SKM-1 treated with dmso at 0.1 percent for 144 hours (cell line): ENCODE measurements at regions not wholly inside any gene's neighbourhood (a gene's known extent, or its start where the extent isn't known, plus 50 kb on each side); places are given as distances from the start of the nearest gene placed in this dataset.
"Not testable (repeated sequence)": the region's sequence is repeated elsewhere in the genome, so short reads cannot be mapped to it uniquely, and the experiment has no call there.

Experiments used
- DNase-seq: peaks from one replicate; lab custom pipeline; 2025; ENCODE audit not compliant: unreplicated experiment; lab: John Stamatoyannopoulos, UW

DNA sequence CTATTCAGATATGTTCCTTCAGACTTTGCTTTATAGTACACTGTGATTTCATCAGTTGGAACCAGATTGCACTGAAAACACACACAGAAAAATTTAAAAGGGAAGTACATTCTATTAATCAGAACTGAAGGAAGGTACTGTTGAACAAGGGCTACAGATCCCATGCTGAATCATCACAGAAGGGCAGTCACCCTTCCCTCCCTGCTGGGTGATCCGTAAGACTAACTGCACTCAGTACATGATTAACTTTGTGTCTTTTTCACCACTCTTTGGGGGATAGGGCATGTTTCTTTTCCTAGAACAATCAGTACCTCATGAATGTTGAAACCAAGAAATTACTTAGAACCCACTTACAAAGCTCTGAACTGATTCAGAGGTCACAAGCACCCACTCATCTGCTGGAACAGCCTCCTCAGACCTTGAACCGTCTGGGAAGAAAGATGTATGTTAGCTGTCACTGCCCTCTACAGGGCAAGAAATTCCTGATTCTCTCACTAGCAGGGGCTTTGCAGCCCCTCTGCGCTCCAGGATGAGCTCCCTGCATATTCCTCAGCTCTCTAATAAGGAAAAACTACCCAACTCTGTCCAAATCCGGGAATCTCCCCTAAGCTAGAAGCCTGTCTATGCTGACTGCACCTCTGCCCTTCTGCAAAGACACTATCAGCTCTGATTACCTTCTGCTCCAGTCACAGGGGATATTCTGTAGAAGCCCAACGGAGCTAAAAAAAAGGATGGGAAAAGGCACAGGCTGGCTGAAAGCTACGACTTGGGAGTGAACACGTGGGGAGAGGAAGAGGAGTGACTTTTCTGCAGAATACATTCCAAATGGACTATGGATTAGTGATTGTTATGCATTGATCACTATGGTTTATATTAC, 51.0 kb downstream of the IARS1 start:
- DNase-seq: no peak

DNA sequence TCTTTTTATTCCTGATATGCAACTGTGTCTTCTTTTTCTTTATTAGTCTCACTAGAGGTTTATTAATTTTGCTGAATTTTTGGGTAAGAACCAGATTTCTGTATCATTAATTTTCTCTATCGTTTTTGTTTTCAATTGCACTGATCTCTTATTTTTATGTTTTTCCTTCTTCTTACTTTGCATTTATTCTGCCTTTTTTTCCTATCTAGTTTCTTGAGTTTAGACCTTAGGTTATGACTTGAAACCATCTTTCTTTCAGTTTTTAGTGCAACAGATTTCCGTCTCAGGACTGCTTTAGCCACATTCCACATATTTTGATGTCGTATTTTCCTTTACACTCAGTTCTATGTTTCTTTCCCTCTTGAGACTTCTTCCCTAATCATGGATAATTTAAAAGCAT, 56.6 kb downstream of the IARS1 start:
- no peak for DNase-seq

- no peak for DNase-seq
These were observed 57.0 kb downstream of the IARS1 start for GRCh38 chr9:92236465-92236864.

GRCh38 chr9:92234514-92234913, 59.0 kb downstream of the IARS1 start:
- DNase-seq: no peak

- DNase-seq: no peak
These were observed 61.3 kb downstream of the IARS1 start for GRCh38 chr9:92232190-92232589.

GRCh38 chr9:92228628-92229027, 64.9 kb downstream of the IARS1 start:
- no peak for DNase-seq

GRCh38 chr9:92224177-92224576, 69.3 kb downstream of the IARS1 start:
- DNase-seq: no peak

DNA sequence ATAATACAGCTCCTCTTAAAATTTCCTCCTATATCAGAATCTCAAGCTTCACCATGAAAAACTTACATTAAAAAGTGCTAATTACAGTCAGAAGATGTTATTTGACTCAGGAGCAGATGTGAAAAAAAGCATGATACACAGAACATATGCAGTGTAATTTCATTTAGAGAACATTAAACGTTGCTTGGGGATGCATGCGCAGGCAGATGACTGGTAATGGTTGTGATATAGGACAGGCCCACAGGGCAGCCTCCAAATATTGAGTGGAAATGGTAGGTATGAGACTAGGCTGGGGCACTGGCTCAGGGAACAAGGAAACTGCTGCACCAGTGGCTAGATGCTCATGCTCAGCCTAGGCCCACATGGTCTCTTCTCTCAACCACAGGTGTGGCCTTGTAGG, 69.7 kb downstream of the IARS1 start:
- no peak for DNase-seq

DNA sequence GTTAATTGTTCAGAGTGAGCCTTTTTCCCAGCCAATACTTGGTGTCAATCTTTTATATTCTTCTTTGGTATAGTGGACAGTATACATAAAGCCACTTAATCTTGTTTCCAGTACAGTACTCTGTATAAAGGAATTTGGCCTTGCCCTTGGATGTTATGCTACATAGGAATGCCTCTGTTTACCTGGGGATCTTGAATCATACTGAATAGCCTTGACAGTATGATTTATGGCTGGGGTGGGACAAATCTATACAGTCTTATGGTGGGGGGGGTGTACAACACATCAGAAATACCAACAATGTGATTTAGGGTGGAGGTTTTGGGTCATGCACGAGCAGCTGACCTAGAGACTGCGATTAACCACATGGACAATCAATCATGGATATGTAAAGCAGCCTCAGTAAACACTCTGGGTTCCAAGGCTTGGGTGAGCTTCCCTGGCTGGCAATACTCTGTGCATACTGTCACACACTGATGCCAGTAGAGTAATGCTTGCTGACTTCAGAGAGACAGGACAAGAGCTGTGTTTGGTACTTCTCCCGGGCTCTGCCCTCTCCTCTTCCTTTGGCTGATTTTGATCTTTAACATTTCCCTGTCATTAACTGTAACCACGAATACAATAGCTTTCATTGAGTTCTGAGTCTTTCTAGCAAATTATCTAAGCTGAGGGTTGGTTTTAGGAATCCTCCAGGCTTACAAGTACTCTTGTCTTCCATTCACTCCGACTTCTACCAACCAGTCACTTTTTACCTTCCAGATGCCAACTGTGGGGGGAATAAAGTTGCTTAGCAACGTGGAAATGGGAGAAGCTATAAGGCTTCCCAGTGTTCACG, 84.6 kb downstream of the IARS1 start:
- DNase-seq: no peak

- DNase-seq: no peak
These were observed 87.0 kb downstream of the IARS1 start for GRCh38 chr9:92206488-92206887.

DNA sequence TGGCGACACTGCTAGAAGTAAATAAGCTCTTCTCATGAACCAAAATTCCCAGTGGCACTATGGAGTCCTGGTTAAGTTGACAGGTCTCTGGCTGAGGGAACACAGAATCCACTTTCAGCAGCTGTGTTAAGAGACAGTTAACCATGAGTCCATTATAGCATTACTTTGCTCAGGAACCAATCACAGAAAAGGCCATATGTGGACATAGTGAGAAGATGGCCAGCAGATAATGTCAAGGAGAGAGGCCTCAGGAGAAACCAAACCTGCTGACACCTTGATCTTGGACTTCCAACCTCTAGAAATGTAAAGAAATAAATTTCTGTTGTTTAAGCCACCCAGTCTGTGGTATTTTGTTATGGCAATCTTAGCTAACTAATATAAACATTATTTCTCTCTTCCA, 88.7 kb upstream of the SPTLC1 start:
- not testable (repeated sequence) for DNase-seq

- DNase-seq: not testable (repeated sequence)
These were observed 83.0 kb upstream of the SPTLC1 start for GRCh38 chr9:92198237-92198636.

GRCh38 chr9:92196909-92197308, 81.7 kb upstream of the SPTLC1 start:
- DNase-seq: no peak

- DNase-seq: no peak
These were observed 81.2 kb upstream of the SPTLC1 start for GRCh38 chr9:92196400-92196799.

DNA sequence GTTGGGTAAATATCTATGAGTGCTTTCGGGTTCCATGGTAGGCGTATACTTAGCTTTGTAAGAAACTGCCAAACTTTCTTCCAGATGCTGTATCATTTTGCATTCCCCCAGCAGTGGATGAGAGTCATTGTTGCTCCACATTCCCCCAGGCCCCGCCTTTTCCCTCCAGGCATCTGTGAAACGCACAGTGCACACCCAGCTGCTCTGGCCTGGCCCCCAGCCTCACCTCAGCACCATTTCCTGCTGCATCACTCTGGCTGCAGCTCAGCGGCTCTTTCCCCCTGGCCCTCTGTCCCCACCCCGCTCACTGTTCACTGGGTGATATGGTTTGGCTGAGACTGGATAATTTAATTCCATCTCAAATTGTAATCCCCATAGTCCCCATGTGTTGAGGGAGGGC, 76.6 kb upstream of the SPTLC1 start:
- DNase-seq: no peak

DNA sequence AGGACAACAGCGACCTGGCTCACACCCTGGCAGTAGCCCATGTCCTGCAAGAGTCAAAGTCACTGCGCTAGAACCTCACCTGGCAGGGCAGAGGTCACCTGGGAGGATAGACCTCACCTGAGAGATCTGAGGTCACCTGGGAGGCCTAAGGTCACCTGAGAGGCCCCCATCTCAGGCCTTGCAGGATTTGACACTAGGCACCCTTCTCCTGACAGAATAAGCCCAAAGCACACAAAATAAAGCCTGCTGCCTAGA, 75.2 kb upstream of the SPTLC1 start:
- no peak for DNase-seq

DNA sequence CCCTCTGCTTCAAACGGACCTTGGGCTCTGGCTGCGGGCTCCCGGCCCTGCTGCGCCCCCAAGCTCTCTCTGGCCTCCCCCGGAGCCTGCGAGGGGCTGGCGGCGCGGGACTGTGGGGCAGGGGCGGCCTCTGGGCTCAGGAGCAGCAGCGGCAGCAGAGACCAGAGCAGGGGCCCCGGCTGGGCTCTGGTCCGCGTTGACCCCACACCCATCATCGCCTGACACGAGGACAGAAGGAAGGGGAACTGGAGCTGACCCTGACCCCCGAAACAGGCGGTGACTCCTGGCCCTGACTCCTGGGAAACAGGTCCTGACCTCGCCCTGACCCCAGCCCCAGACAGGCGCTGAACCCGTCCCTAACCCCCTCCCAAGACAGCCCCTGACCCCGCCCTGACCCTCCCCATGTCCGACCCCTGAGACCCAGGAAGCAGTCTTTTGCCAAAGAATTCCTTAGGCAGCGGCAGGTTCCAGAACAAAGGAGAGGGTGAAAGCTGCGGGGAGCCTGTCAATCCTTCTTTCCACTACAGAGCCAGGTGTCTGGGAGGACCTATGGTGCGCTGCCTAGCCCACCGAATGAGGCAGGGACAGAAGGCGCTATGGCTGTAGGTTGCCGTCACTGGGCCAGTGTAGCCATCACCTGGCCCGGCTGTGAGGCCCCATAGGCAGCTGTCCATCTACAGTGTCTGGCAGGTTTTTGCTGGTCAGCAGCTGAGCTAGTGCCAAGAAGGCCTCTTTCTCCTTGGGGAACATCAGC, 74.7 kb upstream of the SPTLC1 start:
- no peak for DNase-seq

DNA sequence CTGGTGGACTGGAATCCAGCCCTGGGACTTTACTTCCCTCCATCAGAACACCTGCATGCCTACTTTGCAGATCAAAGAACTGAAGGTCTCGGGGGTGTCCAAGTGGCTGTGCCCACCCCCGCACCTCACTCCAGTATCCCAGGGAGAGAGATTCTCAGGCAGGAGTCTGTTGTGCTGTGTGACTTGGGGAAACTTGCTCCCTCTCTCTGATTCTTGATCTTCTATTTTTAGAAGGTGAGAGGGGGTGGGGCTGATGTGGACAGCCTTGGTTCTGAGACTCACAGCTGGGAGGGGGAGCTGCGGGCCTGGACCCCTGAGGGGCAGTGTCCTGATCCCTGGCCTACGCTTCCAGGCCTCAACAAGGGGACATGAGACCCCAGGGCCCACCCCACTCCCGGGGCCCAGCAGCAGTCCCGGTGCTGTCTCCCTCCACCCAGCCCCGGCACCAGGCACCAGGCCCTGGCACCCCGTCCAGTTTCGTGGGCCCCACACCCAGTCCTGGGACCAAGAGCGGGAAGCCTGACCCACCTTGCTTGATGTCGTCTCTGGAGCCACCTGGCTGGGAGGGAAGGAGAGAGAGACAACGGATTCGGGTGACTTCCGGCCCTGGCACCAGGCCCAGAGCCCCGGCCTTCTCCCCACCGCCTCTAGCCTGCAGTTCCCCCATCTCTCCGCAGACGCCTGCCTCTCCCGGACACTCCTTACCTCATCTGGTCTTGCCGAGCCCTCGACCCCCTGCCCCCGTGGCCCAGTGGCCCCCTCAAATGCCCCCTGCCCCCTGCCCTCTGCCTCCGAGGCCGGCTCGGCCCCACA, 74.0 kb upstream of the SPTLC1 start:
- DNase-seq: no peak

- no peak for DNase-seq
These were observed 72.9 kb upstream of the SPTLC1 start for GRCh38 chr9:92187989-92188714.

DNA sequence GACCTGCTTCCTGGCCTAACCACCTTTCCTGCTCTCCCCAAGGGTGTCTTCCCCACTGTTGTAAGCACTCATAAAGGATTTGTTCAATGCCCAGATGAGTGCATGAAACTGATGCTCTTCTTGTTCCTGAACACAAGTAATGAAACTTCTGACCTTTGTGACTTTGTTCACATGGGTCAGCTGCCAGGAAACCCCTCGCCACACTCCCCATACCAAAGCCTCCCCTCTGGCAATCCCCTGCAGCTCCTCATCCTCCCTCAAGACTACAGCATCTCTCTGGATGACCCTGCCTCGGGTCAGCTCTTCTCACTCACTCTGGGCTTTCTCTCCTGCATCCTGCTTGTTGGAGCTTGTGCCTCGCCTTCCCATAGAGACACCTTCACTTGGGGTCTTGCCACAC, 72.2 kb upstream of the SPTLC1 start:
- no peak for DNase-seq
